ENCODE measurements at regions not wholly inside any gene's neighbourhood (a gene's known extent, or its start where the extent isn't known, plus 50 kb on each side); places are given as distances from the start of the nearest gene placed in this dataset.

DNA sequence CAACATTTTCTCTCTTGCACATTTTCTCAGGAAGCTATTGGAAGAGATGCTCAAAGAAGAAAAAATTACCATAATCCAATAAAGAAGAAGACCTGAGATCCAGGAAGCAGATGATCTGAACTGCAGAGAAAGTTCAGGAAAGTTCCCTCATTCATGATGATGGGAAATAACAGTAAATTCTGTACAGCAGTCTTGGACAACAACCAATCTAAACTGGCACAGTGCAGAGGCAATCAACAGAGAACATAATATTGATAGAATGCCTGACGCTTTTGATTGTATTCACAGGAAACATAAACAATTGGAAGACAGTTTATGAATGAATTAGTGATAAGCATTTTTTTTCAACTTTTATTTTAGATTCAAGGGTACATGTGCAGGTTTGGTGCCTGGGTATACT, 428.9 kb downstream of the KCTD8 start:
- no peaks in the 10 kb centered on the region for H3K9me3 Mint-ChIP-seq

GRCh38 chr4:44025376-44026020, 423.1 kb downstream of the KCTD8 start:
- DNase-seq: no peak
- peaks cover 17% of the 10 kb centered on the region; the same call in 1 of the 2 replicates for H3K4me1 Mint-ChIP-seq (ENCODE audit: low read depth)
- no peak overlapping the region for H3K4me3 Mint-ChIP-seq
- H3K9me3 Mint-ChIP-seq: no peaks in the 10 kb centered on the region
- TF ChIP-seq, protein P1, sequence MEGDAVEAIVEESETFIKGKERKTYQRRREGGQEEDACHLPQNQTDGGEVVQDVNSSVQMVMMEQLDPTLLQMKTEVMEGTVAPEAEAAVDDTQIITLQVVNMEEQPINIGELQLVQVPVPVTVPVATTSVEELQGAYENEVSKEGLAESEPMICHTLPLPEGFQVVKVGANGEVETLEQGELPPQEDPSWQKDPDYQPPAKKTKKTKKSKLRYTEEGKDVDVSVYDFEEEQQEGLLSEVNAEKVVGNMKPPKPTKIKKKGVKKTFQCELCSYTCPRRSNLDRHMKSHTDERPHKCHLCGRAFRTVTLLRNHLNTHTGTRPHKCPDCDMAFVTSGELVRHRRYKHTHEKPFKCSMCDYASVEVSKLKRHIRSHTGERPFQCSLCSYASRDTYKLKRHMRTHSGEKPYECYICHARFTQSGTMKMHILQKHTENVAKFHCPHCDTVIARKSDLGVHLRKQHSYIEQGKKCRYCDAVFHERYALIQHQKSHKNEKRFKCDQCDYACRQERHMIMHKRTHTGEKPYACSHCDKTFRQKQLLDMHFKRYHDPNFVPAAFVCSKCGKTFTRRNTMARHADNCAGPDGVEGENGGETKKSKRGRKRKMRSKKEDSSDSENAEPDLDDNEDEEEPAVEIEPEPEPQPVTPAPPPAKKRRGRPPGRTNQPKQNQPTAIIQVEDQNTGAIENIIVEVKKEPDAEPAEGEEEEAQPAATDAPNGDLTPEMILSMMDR (IDR thresholded peaks at IDR 0.05): no peak
- no peak overlapping the region for H3K27ac Mint-ChIP-seq
- H3K27me3 Mint-ChIP-seq (ENCODE audit: insufficient read depth): peaks cover 2% of the 10 kb centered on the region
- H3K36me3 Mint-ChIP-seq (ENCODE audit: low read depth): no peaks in the 10 kb centered on the region

More for the DNA sequence above, 428.9 kb downstream of the KCTD8 start:
- H3K27me3 Mint-ChIP-seq (ENCODE audit: insufficient read depth): no peaks in the 10 kb centered on the region
- no peak for DNase-seq
- H3K4me1 Mint-ChIP-seq (ENCODE audit: low read depth): peaks cover 29% of the 10 kb centered on the region; the same call in 1 of the 2 replicates
- TF ChIP-seq, protein P1 (IDR thresholded peaks at IDR 0.05): no peak
- no peak overlapping the region for H3K27ac Mint-ChIP-seq
- H3K36me3 Mint-ChIP-seq (ENCODE audit: low read depth): no peaks in the 10 kb centered on the region; the same call in 1 of the 2 replicates
- no peak overlapping the region for H3K4me3 Mint-ChIP-seq

DNA sequence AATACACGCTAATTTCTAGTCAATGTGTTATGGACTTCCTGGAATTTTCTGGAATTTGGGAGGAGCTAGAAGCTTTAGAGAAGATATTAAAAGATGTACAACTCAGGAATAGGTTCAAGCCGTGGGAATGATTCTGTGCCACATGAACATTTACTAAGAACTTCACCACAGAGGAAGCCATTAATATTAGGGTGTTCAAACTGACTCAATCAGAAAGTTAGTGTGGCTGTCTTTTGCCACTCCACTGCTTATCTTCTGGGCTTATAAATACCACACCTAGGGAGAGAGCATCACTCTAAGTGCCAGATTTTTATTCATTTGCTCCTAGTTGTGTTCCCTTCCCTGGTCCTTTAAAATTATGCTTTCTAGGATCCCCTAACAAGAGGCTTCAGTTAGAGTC, 409.8 kb downstream of the KCTD8 start:
- peaks cover 7% of the 10 kb centered on the region; the same call in 1 of the 2 replicates for H3K9me3 Mint-ChIP-seq
- no peak overlapping the region for H3K4me3 Mint-ChIP-seq
- no peaks in the 10 kb centered on the region for H3K36me3 Mint-ChIP-seq (ENCODE audit: low read depth)
- H3K27ac Mint-ChIP-seq: no peak overlapping the region
- TF ChIP-seq, protein P1 (IDR thresholded peaks at IDR 0.05): no peak
- H3K4me1 Mint-ChIP-seq (ENCODE audit: low read depth): no peaks in the 10 kb centered on the region
- no peak for DNase-seq
- H3K27me3 Mint-ChIP-seq (ENCODE audit: insufficient read depth): no peaks in the 10 kb centered on the region

GRCh38 chr4:44046491-44046890, 402.1 kb downstream of the KCTD8 start:
- Mint-ChIP-seq H3K9me3 (peaks cover 20% of the 10 kb centered on the region), H3K27me3 (ENCODE audit: insufficient read depth) (no peaks in the 10 kb centered on the region), H3K4me3 (no peak overlapping the region), H3K4me1 (ENCODE audit: low read depth) (no peaks in the 10 kb centered on the region), H3K27ac (no peak overlapping the region), H3K36me3 (ENCODE audit: low read depth) (no peaks in the 10 kb centered on the region)
- TF ChIP-seq, protein P1 (IDR thresholded peaks at IDR 0.05): no peak
- DNase-seq: no peak

DNA sequence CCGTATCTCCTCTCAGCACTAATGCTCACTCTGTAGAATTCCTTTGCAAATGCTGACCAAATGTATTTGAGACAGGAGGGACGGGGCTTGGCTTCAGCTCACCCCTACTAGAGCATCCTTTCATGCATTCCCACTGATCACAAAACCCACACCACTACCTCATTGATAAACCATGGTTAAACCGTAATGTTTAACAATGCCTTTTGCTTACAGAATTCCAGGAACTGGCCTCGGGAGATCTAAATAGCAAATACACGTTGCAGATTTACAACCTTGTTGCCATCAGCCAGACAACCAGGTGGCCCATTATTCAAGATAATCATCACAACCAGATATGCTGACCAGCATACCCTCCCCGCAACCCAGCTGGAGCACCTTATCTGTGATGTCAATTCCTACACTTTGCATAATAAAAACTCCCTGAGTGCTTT, 391.9 kb downstream of the KCTD8 start:
- no peaks in the 10 kb centered on the region for H3K4me1 Mint-ChIP-seq (ENCODE audit: low read depth)
- H3K27ac Mint-ChIP-seq: no peak overlapping the region
- H3K27me3 Mint-ChIP-seq (ENCODE audit: insufficient read depth): no peaks in the 10 kb centered on the region; the same call in 1 of the 2 replicates
- DNase-seq: no peak
- no peak overlapping the region for H3K4me3 Mint-ChIP-seq
- H3K9me3 Mint-ChIP-seq: peaks cover 24% of the 10 kb centered on the region
- TF ChIP-seq, protein P1 (IDR thresholded peaks at IDR 0.05): no peak
- H3K36me3 Mint-ChIP-seq (ENCODE audit: low read depth): no peaks in the 10 kb centered on the region

Measured in HFFc6 (cell line).